NT2/D1 (cell line): ENCODE measurements at regions not wholly inside any gene's neighbourhood (a gene's known extent, or its start where the extent isn't known, plus 50 kb on each side); places are given as distances from the start of the nearest gene placed in this dataset.

Source experiments
- SUZ12 ChIP-seq: IDR thresholded peaks from 2 replicates; pipeline ENCODE4 v1.6.1; 2011; ENCODE audit not compliant: insufficient read length, insufficient read depth; ENCODE audit errors: extremely low read depth
- YY1 ChIP-seq: IDR thresholded peaks from 2 replicates; pipeline ENCODE4 v1.6.1; 2011; ENCODE audit not compliant: insufficient read length, insufficient read depth

- TF ChIP-seq SUZ12 (no peak), YY1 (no peak)
Observed at GRCh38 chr3:102378216-102378615, 56.6 kb upstream of the ZPLD1 start.
